GM10248 (cell line): ENCODE measurements at regions not wholly inside any gene's neighbourhood (a gene's known extent, or its start where the extent isn't known, plus 50 kb on each side); places are given as distances from the start of the nearest gene placed in this dataset.

Source experiments
- CTCF ChIA-PET: fragments of 300-600 bp; sonication (Branson Sonifier 250); formaldehyde crosslinking; extraction: SDS; loops from one replicate; lab custom pipeline; 2021; ENCODE audit warnings: antibody characterized with exemption; lab: Yijun Ruan, JAX
- POLR2A ChIA-PET: fragments of 350-650 bp; sonication (Branson Sonifier 250); formaldehyde crosslinking; extraction: SDS; loops from one replicate; lab custom pipeline; 2020; ENCODE audit warnings: antibody characterized with exemption; lab: Yijun Ruan, JAX
- DNase-seq: peaks from one replicate; pipeline ENCODE4 v3.0.0; 2012; ENCODE audit errors: extremely low spot score
- CTCF ChIP-seq: IDR thresholded peaks from 2 replicates; pipeline ENCODE4 v1.5.1; 2012; ENCODE audit warnings: mild to moderate bottlenecking, low read depth; ENCODE audit errors: extremely low read depth, missing control alignments, control extremely low read depth

- no peak for DNase-seq
- no peak for TF ChIP-seq CTCF
- ChIA-PET CTCF (no interaction called here), POLR2A (no interaction called here)
These were observed 51.6 kb upstream of the MAP1B start for GRCh38 chr5:72055636-72056035.
